ENCODE measurements at regions not wholly inside any gene's neighbourhood (a gene's known extent, or its start where the extent isn't known, plus 50 kb on each side); places are given as distances from the start of the nearest gene placed in this dataset.

DNA sequence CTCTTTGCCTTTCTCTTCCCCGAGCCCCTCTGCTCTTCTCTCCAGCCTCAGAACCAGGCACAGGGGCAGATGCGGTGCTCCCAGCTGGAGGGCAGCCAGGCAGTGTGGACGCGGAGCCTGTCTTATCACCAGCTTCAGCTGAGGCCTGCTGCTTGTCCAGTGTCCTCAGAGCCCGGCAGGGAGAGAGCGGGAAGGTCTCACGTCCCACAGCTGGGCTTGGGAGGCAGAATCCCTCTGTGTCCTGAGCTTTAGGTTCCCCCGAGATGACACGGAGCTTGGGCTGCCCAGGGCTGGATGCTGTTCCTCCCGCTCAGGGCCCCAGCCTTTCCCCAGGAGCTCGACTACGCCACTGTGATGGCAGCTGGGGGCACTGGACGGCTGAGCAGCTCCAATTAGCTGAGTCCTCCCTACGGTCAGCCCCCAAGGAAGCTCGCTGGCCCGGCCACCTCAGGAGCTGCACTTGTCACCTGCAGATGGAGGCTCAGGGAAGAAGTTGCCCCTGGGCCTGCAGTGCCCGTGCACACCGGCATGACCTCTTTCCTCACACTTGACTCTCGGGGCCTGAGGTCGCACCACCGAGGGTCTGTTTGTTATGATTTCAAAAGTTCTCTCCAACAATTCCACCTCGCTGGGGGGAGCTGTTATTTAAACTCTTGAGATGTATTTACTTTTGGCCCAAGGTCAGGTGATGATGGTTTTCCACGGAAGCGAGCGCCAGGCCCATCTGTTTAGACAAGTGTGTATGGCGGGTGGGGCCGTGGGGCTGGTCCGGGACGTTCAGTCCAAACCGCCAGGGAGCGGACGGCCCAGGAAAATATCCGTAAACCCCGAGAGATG, 127.3 kb downstream of the SIK1 start:
- no peaks in the 10 kb centered on the region for H3K27me3 ChIP-seq
- no peaks in the 10 kb centered on the region for H3K4me1 ChIP-seq (ENCODE audit: insufficient read depth)
- H3K4me2 ChIP-seq, result no peak overlapping the region
- H3K79me2 ChIP-seq, result no peaks in the 10 kb centered on the region
- H3K9me2 ChIP-seq (replicated peaks; ENCODE audit: insufficient read depth), result no peaks in the 10 kb centered on the region
- TF ChIP-seq, protein P1, sequence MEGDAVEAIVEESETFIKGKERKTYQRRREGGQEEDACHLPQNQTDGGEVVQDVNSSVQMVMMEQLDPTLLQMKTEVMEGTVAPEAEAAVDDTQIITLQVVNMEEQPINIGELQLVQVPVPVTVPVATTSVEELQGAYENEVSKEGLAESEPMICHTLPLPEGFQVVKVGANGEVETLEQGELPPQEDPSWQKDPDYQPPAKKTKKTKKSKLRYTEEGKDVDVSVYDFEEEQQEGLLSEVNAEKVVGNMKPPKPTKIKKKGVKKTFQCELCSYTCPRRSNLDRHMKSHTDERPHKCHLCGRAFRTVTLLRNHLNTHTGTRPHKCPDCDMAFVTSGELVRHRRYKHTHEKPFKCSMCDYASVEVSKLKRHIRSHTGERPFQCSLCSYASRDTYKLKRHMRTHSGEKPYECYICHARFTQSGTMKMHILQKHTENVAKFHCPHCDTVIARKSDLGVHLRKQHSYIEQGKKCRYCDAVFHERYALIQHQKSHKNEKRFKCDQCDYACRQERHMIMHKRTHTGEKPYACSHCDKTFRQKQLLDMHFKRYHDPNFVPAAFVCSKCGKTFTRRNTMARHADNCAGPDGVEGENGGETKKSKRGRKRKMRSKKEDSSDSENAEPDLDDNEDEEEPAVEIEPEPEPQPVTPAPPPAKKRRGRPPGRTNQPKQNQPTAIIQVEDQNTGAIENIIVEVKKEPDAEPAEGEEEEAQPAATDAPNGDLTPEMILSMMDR (IDR thresholded peaks at IDR 0.05; ENCODE audit: poor library complexity), result no peak
- no peak for TF ChIP-seq EZH2phosphoT487 (IDR thresholded peaks at IDR 0.05; ENCODE audit: low read depth, severe bottlenecking, unreplicated experiment)
- no peak for TF ChIP-seq EZH2 (IDR thresholded peaks at IDR 0.05; ENCODE audit: borderline replicate concordance)
- no peaks in the 10 kb centered on the region for H3K9me3 ChIP-seq (ENCODE audit: low read depth)
- no peak overlapping the region for H3K27ac ChIP-seq
- H2AFZ ChIP-seq, result no peak overlapping the region
- no peaks in the 10 kb centered on the region for H3K36me3 ChIP-seq (replicated peaks; ENCODE audit: insufficient read depth, low read depth)
- no peak overlapping the region for H3K4me3 ChIP-seq
- H4K20me1 ChIP-seq (ENCODE audit: insufficient read depth, poor library complexity, severe bottlenecking), result no peaks in the 10 kb centered on the region
- WGBS (ENCODE audit: low lambda C conversion rate, missing lambda C conversion rate), result 78% methylated on average over 34 of the region's 34 CpGs
- DNase-seq (ENCODE audit: low spot score), result no peak

DNA sequence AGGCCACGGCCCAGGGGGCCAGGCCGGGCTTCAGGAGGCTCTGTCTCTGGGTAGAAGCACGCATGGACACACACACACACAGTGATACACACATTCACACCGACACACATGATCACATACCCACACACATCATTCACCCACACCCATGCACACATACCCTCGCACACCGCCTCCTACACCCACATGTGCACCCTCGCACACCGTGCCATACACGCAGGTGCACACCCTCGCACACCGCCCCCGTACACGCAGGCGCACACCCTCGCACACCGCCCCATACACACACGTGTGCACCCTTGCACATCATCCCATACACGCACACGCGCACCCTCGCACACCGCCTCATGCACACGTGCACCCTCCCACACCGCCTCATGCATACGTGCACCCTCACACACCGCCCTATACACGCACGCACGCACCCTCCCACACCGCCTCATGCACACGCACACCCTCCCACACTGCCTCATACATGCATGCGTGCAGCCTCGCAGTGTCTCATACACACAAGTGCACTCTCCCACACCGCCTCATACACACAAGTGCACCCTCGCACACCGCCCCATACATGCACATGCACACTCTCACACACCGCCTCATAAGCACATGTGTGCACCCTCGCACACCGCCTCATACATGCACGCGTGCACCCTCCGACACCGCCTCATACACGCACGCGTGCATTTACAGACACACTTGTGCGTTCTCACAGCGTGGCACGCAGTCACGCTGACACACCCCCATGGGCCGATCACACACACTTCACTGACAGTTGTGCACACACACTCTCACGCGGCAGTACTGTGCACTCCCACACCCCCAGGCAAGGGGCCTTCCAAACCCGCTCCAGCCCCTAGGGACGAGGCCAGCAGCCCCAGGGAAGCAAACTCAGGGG, 128.1 kb downstream of the SIK1 start:
- no peaks in the 10 kb centered on the region for H3K4me1 ChIP-seq (ENCODE audit: insufficient read depth)
- H3K27ac ChIP-seq, result no peak overlapping the region
- H3K4me3 ChIP-seq, result no peak overlapping the region
- H3K27me3 ChIP-seq, result no peaks in the 10 kb centered on the region
- H3K9me2 ChIP-seq (replicated peaks; ENCODE audit: insufficient read depth), result no peaks in the 10 kb centered on the region
- no peak for DNase-seq (ENCODE audit: low spot score)
- TF ChIP-seq EZH2 (IDR thresholded peaks at IDR 0.05; ENCODE audit: borderline replicate concordance), result no peak
- TF ChIP-seq, protein P1 (IDR thresholded peaks at IDR 0.05; ENCODE audit: poor library complexity), result no peak
- TF ChIP-seq EZH2phosphoT487 (IDR thresholded peaks at IDR 0.05; ENCODE audit: low read depth, severe bottlenecking, unreplicated experiment), result no peak
- no peaks in the 10 kb centered on the region for H3K36me3 ChIP-seq (replicated peaks; ENCODE audit: insufficient read depth, low read depth)
- H4K20me1 ChIP-seq (ENCODE audit: insufficient read depth, poor library complexity, severe bottlenecking), result no peaks in the 10 kb centered on the region
- no peaks in the 10 kb centered on the region for H3K9me3 ChIP-seq (ENCODE audit: low read depth)
- H3K79me2 ChIP-seq, result no peaks in the 10 kb centered on the region
- no peak overlapping the region for H2AFZ ChIP-seq
- no peak overlapping the region for H3K4me2 ChIP-seq
- 98% methylated on average over 47 of the region's 55 CpGs for WGBS (ENCODE audit: low lambda C conversion rate, missing lambda C conversion rate)

DNA sequence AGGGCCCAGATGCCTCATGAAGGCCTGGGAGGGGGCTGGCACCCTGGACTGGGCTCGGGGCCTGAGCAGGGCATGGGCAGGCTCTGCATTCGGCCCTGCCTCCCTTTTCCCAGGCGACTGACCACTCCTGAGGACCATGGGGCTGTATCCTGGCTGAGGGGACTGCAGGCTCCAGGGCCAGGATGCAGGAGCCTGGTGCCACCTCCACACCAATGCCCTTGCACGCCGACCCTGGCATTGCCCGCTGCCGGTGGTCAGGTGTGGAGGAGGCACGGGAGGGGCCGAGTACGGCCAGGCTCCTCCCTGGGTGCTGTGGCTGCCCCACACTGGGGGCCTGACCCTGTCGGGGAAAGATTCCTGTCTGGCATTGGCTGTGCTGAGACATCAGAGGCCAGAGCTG, 128.9 kb downstream of the SIK1 start:
- H3K9me3 ChIP-seq (ENCODE audit: low read depth), result no peaks in the 10 kb centered on the region
- no peaks in the 10 kb centered on the region for H3K4me1 ChIP-seq (ENCODE audit: insufficient read depth)
- no peak overlapping the region for H3K4me2 ChIP-seq
- H3K4me3 ChIP-seq, result no peak overlapping the region
- no peak overlapping the region for H2AFZ ChIP-seq
- no peaks in the 10 kb centered on the region for H3K36me3 ChIP-seq (replicated peaks; ENCODE audit: insufficient read depth, low read depth)
- TF ChIP-seq EZH2phosphoT487 (IDR thresholded peaks at IDR 0.05; ENCODE audit: low read depth, severe bottlenecking, unreplicated experiment) (no peak), EZH2 (IDR thresholded peaks at IDR 0.05; ENCODE audit: borderline replicate concordance) (no peak)
- TF ChIP-seq, protein P1 (IDR thresholded peaks at IDR 0.05; ENCODE audit: poor library complexity), result no peak
- no peaks in the 10 kb centered on the region for H3K27me3 ChIP-seq
- WGBS (ENCODE audit: low lambda C conversion rate, missing lambda C conversion rate), result 95% methylated on average over 11 of the region's 11 CpGs
- no peaks in the 10 kb centered on the region for H4K20me1 ChIP-seq (ENCODE audit: insufficient read depth, poor library complexity, severe bottlenecking)
- H3K79me2 ChIP-seq, result no peaks in the 10 kb centered on the region
- H3K27ac ChIP-seq, result no peak overlapping the region
- no peak for DNase-seq (ENCODE audit: low spot score)
- H3K9me2 ChIP-seq (replicated peaks; ENCODE audit: insufficient read depth), result no peaks in the 10 kb centered on the region
